Endothelial cell of umbilical vein (primary cell): ENCODE measurements at regions not wholly inside any gene's neighbourhood (a gene's known extent, or its start where the extent isn't known, plus 50 kb on each side); places are given as distances from the start of the nearest gene placed in this dataset.

Experiments used
- BruUV-seq: library from RNA; stranded (reverse); fragments of 400-500 nt; replicated peaks from 2 replicates; lab custom pipeline; 2021; lab: Mats Ljungman, UMichigan
- CTCF ChIA-PET: fragments of 300-600, 350-600 bp; sonication (Branson Sonifier 250); formaldehyde crosslinking; loops from one replicate; lab custom pipeline; 2021; ENCODE audit warnings: antibody characterized with exemption, inconsistent platforms; lab: Charles Lee
- POLR2A ChIA-PET: fragments of 300-600, 350-600 bp; sonication (Branson Sonifier 250); formaldehyde crosslinking; loops from one replicate; lab custom pipeline; 2021; ENCODE audit warnings: antibody characterized with exemption, inconsistent platforms; lab: Charles Lee
- DNase-seq: peaks from one replicate; pipeline ENCODE4 v3.0.0-alpha.2; 2011; ENCODE audit warnings: low read depth, low spot score
- FAIRE-seq: peaks from 2 replicates; lab custom pipeline; 2011; peaks lifted over from hg19 to GRCh38; lab: Jason Lieb, UNC
- H2AFZ ChIP-seq: 2 replicates; pipeline ENCODE4 v1.6.0; 2012; ENCODE audit warnings: low read depth, low read length, control low read depth, inconsistent platforms
- H3K27ac ChIP-seq: 2 replicates; pipeline ENCODE4 v1.5.1; 2011; ENCODE audit warnings: low read depth, mild to moderate bottlenecking, control low read depth, low read length, moderate library complexity; ENCODE audit not compliant: insufficient read depth
- H3K27me3 ChIP-seq, 2 experiments: 2 replicates each; pipeline versions ENCODE4 v1.6.0 to v1.6.1; 2011; ENCODE audit warnings: low read length in 2 of 2, mixed read lengths in 1 of 2; ENCODE audit not compliant: control insufficient read depth in 2 of 2, insufficient read depth in 2 of 2
- H3K36me3 ChIP-seq, 2 experiments: 2 replicates in 1 of 2; 3 replicates in 1 of 2; pipeline ENCODE4 v1.5.1; 2011; ENCODE audit warnings: low read length in 2 of 2, mild to moderate bottlenecking in 1 of 2, moderate library complexity in 1 of 2; ENCODE audit not compliant: control insufficient read depth in 2 of 2, insufficient read depth in 2 of 2; ENCODE audit errors: extremely low read depth in 1 of 2
- H3K4me1 ChIP-seq: 3 replicates; pipeline ENCODE4 v1.5.1; 2011; ENCODE audit warnings: mild to moderate bottlenecking, low read length; ENCODE audit not compliant: control insufficient read depth, insufficient read depth; ENCODE audit errors: extremely low read depth
- H3K4me2 ChIP-seq: 2 replicates; pipeline ENCODE4 v1.6.1; 2011; ENCODE audit warnings: low read length, control low read depth, mixed read lengths; ENCODE audit not compliant: insufficient read depth
- H3K4me3 ChIP-seq, 3 experiments: fragments of 200-600 bp in 1 of 3; sonication (generic), shearing (Covaris generic) in 1 of 3; replicated peaks in 1 of 3; 2 replicates each; pipeline ENCODE4 v1.5.1; 2011 to 2016; ENCODE audit warnings: control low read depth in 3 of 3, low read length in 3 of 3, mild to moderate bottlenecking in 2 of 3, inconsistent platforms in 1 of 3, low read depth in 1 of 3, moderate library complexity in 1 of 3; ENCODE audit not compliant: insufficient read depth in 1 of 3
- H3K79me2 ChIP-seq: 2 replicates; pipeline ENCODE4 v1.6.0; 2012; ENCODE audit warnings: low read length, inconsistent platforms; ENCODE audit not compliant: control insufficient read depth, insufficient read depth
- H3K9ac ChIP-seq: replicated peaks from 2 replicates; pipeline ENCODE3; 2011; ENCODE audit warnings: low read length, control low read depth; ENCODE audit not compliant: insufficient read depth; ENCODE audit errors: extremely low read depth
- H3K9me1 ChIP-seq: replicated peaks from 3 replicates; pipeline ENCODE4 v1.6.0; 2011; ENCODE audit warnings: mild to moderate bottlenecking, low read length; ENCODE audit not compliant: control insufficient read depth, insufficient read depth; ENCODE audit errors: extremely low read depth
- H3K9me3 ChIP-seq: replicated peaks from 2 replicates; pipeline ENCODE4 v1.5.1; 2012; ENCODE audit warnings: low read length, inconsistent platforms; ENCODE audit not compliant: control insufficient read depth, insufficient read depth
- H4K20me1 ChIP-seq: replicated peaks from 2 replicates; pipeline ENCODE3; 2011; ENCODE audit warnings: mild to moderate bottlenecking, low read length; ENCODE audit not compliant: control insufficient read depth, insufficient read depth; ENCODE audit errors: extremely low read depth
- EZH2 ChIP-seq: IDR thresholded peaks from 2 replicates; pipeline ENCODE4 v1.6.1; 2012; ENCODE audit warnings: borderline replicate concordance, low read depth, mild to moderate bottlenecking, moderate library complexity, low read length, inconsistent platforms; ENCODE audit not compliant: severe bottlenecking
- FOS ChIP-seq: IDR thresholded peaks from 2 replicates; pipeline ENCODE4 v1.6.1; 2011; ENCODE audit warnings: mild to moderate bottlenecking, low read length, moderate library complexity, borderline replicate concordance; ENCODE audit not compliant: insufficient read depth
- GATA2 ChIP-seq: IDR thresholded peaks from 2 replicates; pipeline ENCODE4 v1.7.0; 2011; ENCODE audit warnings: low read depth, mild to moderate bottlenecking, moderate library complexity, mixed read lengths, low read length; ENCODE audit not compliant: insufficient read length, insufficient read depth
- JUN ChIP-seq: IDR thresholded peaks from 2 replicates; pipeline ENCODE4 v1.6.1; 2011; ENCODE audit warnings: borderline replicate concordance, low read depth; ENCODE audit not compliant: insufficient read length, insufficient read depth
- MYC ChIP-seq: IDR thresholded peaks from one replicate; pipeline ENCODE4 v1.6.1; 2011; ENCODE audit warnings: mild to moderate bottlenecking, low read depth, low read length
- POLR2A ChIP-seq: IDR thresholded peaks from 2 replicates; pipeline ENCODE4 v1.6.1; 2012; ENCODE audit warnings: low read depth, mild to moderate bottlenecking, control low read depth, low read length
- POLR2AphosphoS5 ChIP-seq: IDR thresholded peaks from 2 replicates; pipeline ENCODE4 v1.6.1; 2012; ENCODE audit warnings: low read depth, mild to moderate bottlenecking, control low read depth, low read length, moderate library complexity; ENCODE audit not compliant: insufficient read depth
- dilution Hi-C: fragments of 300-500 bp; cut with MboI; formaldehyde crosslinking; loops from one replicate; pipeline ENCODE4 v1.15.0; 2019; ENCODE audit warnings: low sequenced_read_pairs; ENCODE audit not compliant: extremely low pct_ligation_motif_present
- intact Hi-C: fragments of 100-400 bp; cut with micrococcal nuclease; formaldehyde crosslinking; loops from one replicate; pipeline ENCODE4 v1.10.0; 2022
- TF ChIP-seq, protein P1 (sequence below), 2 donors: IDR thresholded peaks; 1 replicate in 1 of 2; 2 replicates in 1 of 2; pipeline ENCODE4 v1.5.1; 2011; ENCODE audit warnings: low read length in 2 of 2, mild to moderate bottlenecking in 2 of 2, moderate library complexity in 2 of 2, control low read depth in 1 of 2, inconsistent platforms in 1 of 2, low read depth in 1 of 2; ENCODE audit not compliant: insufficient read depth in 1 of 2; ENCODE audit errors: extremely low read depth in 1 of 2
- TF ChIP-seq, protein P2 (sequence below): IDR thresholded peaks from 2 replicates; pipeline ENCODE4 v1.6.1; 2011; ENCODE audit not compliant: insufficient read depth, insufficient read length

DNA sequence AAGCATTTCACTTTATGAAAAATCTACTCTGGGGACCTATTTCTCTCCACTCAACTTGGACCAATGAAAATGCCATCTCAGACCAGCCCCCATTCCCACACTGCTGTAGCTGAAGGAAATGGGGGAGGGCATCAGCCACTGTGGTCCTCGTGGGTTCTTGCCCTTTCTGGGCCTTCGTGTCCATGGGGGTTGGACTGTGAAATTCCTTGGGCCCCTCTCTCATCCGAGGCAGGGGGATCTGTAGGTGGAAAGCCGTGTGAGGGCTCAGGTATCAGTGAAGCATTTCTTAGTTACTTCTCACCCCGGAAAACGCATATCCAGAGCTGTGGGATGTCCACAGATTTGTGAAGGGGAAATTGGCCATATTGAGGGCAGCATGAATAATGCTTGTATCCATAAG is 147.9 kb downstream of the CDC5L start:
- no peak overlapping the region for H3K4me2 ChIP-seq
- no peaks in the 10 kb centered on the region for H3K27me3 ChIP-seq
- POLR2A ChIA-PET: no interaction called here
- H3K9ac ChIP-seq: no peak overlapping the region
- no peak for FAIRE-seq
- dilution Hi-C loops: no loop called here
- H3K4me1 ChIP-seq: no peaks in the 10 kb centered on the region
- no peak overlapping the region for H3K4me3 ChIP-seq
- TF ChIP-seq EZH2 (no peak), POLR2AphosphoS5 (no peak), POLR2A (no peak), JUN (no peak), FOS (no peak), GATA2 (no peak), MYC (no peak)
- TF ChIP-seq, protein P1, sequence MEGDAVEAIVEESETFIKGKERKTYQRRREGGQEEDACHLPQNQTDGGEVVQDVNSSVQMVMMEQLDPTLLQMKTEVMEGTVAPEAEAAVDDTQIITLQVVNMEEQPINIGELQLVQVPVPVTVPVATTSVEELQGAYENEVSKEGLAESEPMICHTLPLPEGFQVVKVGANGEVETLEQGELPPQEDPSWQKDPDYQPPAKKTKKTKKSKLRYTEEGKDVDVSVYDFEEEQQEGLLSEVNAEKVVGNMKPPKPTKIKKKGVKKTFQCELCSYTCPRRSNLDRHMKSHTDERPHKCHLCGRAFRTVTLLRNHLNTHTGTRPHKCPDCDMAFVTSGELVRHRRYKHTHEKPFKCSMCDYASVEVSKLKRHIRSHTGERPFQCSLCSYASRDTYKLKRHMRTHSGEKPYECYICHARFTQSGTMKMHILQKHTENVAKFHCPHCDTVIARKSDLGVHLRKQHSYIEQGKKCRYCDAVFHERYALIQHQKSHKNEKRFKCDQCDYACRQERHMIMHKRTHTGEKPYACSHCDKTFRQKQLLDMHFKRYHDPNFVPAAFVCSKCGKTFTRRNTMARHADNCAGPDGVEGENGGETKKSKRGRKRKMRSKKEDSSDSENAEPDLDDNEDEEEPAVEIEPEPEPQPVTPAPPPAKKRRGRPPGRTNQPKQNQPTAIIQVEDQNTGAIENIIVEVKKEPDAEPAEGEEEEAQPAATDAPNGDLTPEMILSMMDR (IDR thresholded peaks at IDR 0.05; ENCODE audit: extremely low read depth in 1 of 2, insufficient read depth in 1 of 2, low read depth in 1 of 2, low read length in 2 of 2): no peak
- TF ChIP-seq, protein P2, sequence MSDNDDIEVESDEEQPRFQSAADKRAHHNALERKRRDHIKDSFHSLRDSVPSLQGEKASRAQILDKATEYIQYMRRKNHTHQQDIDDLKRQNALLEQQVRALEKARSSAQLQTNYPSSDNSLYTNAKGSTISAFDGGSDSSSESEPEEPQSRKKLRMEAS: no peak
- intact Hi-C loops: no loop called here
- H3K9me1 ChIP-seq: no peaks in the 10 kb centered on the region
- no peaks in the 10 kb centered on the region for H3K79me2 ChIP-seq
- no peak for DNase-seq
- CTCF ChIA-PET: no interaction called here
- no peak overlapping the region for H3K27ac ChIP-seq
- H4K20me1 ChIP-seq: no peaks in the 10 kb centered on the region
- H3K36me3 ChIP-seq: no peaks in the 10 kb centered on the region
- no peaks in the 10 kb centered on the region for H3K9me3 ChIP-seq
- BruUV-seq: no TSS peak
- H2AFZ ChIP-seq: no peak overlapping the region
